Ishikawa (cell line): ENCODE measurements at regions not wholly inside any gene's neighbourhood (a gene's known extent, or its start where the extent isn't known, plus 50 kb on each side); places are given as distances from the start of the nearest gene placed in this dataset.

Source experiments
- CEBPB ChIP-seq: IDR thresholded peaks from 2 replicates; pipeline ENCODE4 v1.6.1; 2012
- CREB1 ChIP-seq: IDR thresholded peaks from 2 replicates; pipeline ENCODE4 v1.6.1; 2012; ENCODE audit warnings: low read depth
- EGR1 ChIP-seq: IDR thresholded peaks from 2 replicates; pipeline ENCODE4 v1.6.1; 2012
- EP300 ChIP-seq: IDR thresholded peaks from 2 replicates; pipeline ENCODE4 v1.6.1; 2012; ENCODE audit warnings: borderline replicate concordance
- FOXM1 ChIP-seq: IDR thresholded peaks from 2 replicates; pipeline ENCODE4 v1.6.1; 2012; ENCODE audit warnings: low read depth, borderline replicate concordance
- MAX ChIP-seq: IDR thresholded peaks from 2 replicates; pipeline ENCODE4 v1.6.1; 2012
- NFIC ChIP-seq: IDR thresholded peaks from 2 replicates; pipeline ENCODE4 v1.6.1; 2012
- RAD21 ChIP-seq: IDR thresholded peaks from 2 replicates; pipeline ENCODE4 v1.6.1; 2012; ENCODE audit warnings: low read depth
- REST ChIP-seq: IDR thresholded peaks from 2 replicates; pipeline ENCODE4 v1.6.1; 2012; ENCODE audit warnings: low read depth, mild to moderate bottlenecking
- TAF1 ChIP-seq: IDR thresholded peaks from 2 replicates; pipeline ENCODE4 v1.6.1; 2012; ENCODE audit warnings: low read depth, mild to moderate bottlenecking
- TCF12 ChIP-seq: IDR thresholded peaks from 2 replicates; pipeline ENCODE4 v1.6.1; 2012; ENCODE audit warnings: low read depth
- TEAD4 ChIP-seq: IDR thresholded peaks from 2 replicates; pipeline ENCODE4 v1.6.1; 2012
- USF1 ChIP-seq: IDR thresholded peaks from 2 replicates; pipeline ENCODE4 v1.6.1; 2012
- YY1 ChIP-seq: IDR thresholded peaks from 2 replicates; pipeline ENCODE4 v1.6.1; 2012; ENCODE audit warnings: low read depth
- ZBTB7A ChIP-seq: IDR thresholded peaks from 2 replicates; pipeline ENCODE4 v1.6.1; 2012; ENCODE audit warnings: low read depth

GRCh38 chr11:27896096-27896495 lies 195.8 kb upstream of the BDNF start:
- no peak for TF ChIP-seq CEBPB
- no peak for TF ChIP-seq YY1
- no peak for TF ChIP-seq EP300
- TF ChIP-seq USF1, result no peak
- TF ChIP-seq TEAD4, result no peak
- TF ChIP-seq FOXM1, result no peak
- no peak for TF ChIP-seq CREB1
- no peak for TF ChIP-seq MAX
- no peak for TF ChIP-seq EGR1
- TF ChIP-seq NFIC, result no peak
- TF ChIP-seq ZBTB7A, result no peak
- TF ChIP-seq TAF1, result no peak
- no peak for TF ChIP-seq REST
- TF ChIP-seq TCF12, result no peak

GRCh38 chr11:27894552-27894951 lies 194.3 kb upstream of the BDNF start:
- TF ChIP-seq CREB1, result no peak
- no peak for TF ChIP-seq TCF12
- no peak for TF ChIP-seq REST
- TF ChIP-seq TAF1, result no peak
- no peak for TF ChIP-seq EP300
- TF ChIP-seq NFIC, result no peak
- TF ChIP-seq YY1, result no peak
- TF ChIP-seq CEBPB, result no peak
- TF ChIP-seq EGR1, result no peak
- no peak for TF ChIP-seq TEAD4
- no peak for TF ChIP-seq MAX
- no peak for TF ChIP-seq RAD21
- TF ChIP-seq FOXM1, result no peak
- no peak for TF ChIP-seq USF1
- TF ChIP-seq ZBTB7A, result no peak

GRCh38 chr11:27886857-27887256 lies 186.6 kb upstream of the BDNF start:
- no peak for TF ChIP-seq NFIC
- no peak for TF ChIP-seq CEBPB
- no peak for TF ChIP-seq TAF1

GRCh38 chr11:27882066-27882697 lies 181.9 kb upstream of the BDNF start:
- TF ChIP-seq REST, result no peak
- no peak for TF ChIP-seq NFIC
- no peak for TF ChIP-seq EGR1
- no peak for TF ChIP-seq RAD21
- TF ChIP-seq YY1, result no peak
- no peak for TF ChIP-seq CREB1
- no peak for TF ChIP-seq ZBTB7A
- no peak for TF ChIP-seq CEBPB
- no peak for TF ChIP-seq TEAD4
- TF ChIP-seq TAF1, result no peak
- TF ChIP-seq TCF12, result no peak
